GM21723 (cell line): ENCODE measurements at regions not wholly inside any gene's neighbourhood (a gene's known extent, or its start where the extent isn't known, plus 50 kb on each side); places are given as distances from the start of the nearest gene placed in this dataset.

Source experiments
- ATAC-seq: cut with Tn5 transposase; IDR thresholded peaks from one replicate; pipeline ENCODE4 v1.9.1; 2021; ENCODE audit warnings: mild to moderate bottlenecking, moderate library complexity; ENCODE audit not compliant: unreplicated experiment

- no peak for ATAC-seq
These were observed 325.9 kb upstream of the LINC00305 start for GRCh38 chr18:64474773-64475172.

- ATAC-seq: no peak
These were observed 325.4 kb upstream of the LINC00305 start for GRCh38 chr18:64474255-64474654.

- no peak for ATAC-seq
These were observed 300.5 kb upstream of the LINC00305 start for GRCh38 chr18:64449434-64449833.

GRCh38 chr18:64444819-64445218 is 295.9 kb upstream of the LINC00305 start:
- no peak for ATAC-seq

- ATAC-seq: no peak
These were observed 289.3 kb upstream of the LINC00305 start for GRCh38 chr18:64438178-64438577.

GRCh38 chr18:64436111-64436510 is 287.2 kb upstream of the LINC00305 start:
- no peak for ATAC-seq

GRCh38 chr18:64419156-64419555 is 270.3 kb upstream of the LINC00305 start:
- no peak for ATAC-seq

GRCh38 chr18:64416990-64417389 is 268.1 kb upstream of the LINC00305 start:
- no peak for ATAC-seq

GRCh38 chr18:64415218-64415617 is 266.3 kb upstream of the LINC00305 start:
- no peak for ATAC-seq

GRCh38 chr18:64410685-64411084 is 261.8 kb upstream of the LINC00305 start:
- no peak for ATAC-seq

GRCh38 chr18:64409511-64409910 is 260.6 kb upstream of the LINC00305 start:
- no peak for ATAC-seq

GRCh38 chr18:64407606-64408005 is 258.7 kb upstream of the LINC00305 start:
- no peak for ATAC-seq

- no peak for ATAC-seq
These were observed 256.3 kb upstream of the LINC00305 start for GRCh38 chr18:64405161-64405560.

GRCh38 chr18:64403784-64404503 is 255.1 kb upstream of the LINC00305 start:
- ATAC-seq: no peak

GRCh38 chr18:64402636-64403035 is 253.7 kb upstream of the LINC00305 start:
- no peak for ATAC-seq

GRCh38 chr18:64401268-64402060 is 252.6 kb upstream of the LINC00305 start:
- no peak for ATAC-seq

GRCh38 chr18:64399566-64399965 is 250.7 kb upstream of the LINC00305 start:
- no peak for ATAC-seq

- no peak for ATAC-seq
These were observed 249.4 kb upstream of the LINC00305 start for GRCh38 chr18:64398320-64398719.

- ATAC-seq: no peak
These were observed 243.3 kb upstream of the LINC00305 start for GRCh38 chr18:64392202-64392601.

GRCh38 chr18:64384101-64384500 is 235.2 kb upstream of the LINC00305 start:
- ATAC-seq: no peak

- peak; percentile 99 for ATAC-seq
These were observed 231.2 kb upstream of the LINC00305 start for GRCh38 chr18:64380117-64380516.

GRCh38 chr18:64379662-64380061 is 230.8 kb upstream of the LINC00305 start:
- peak; percentile 15 for ATAC-seq
